SJCRH30 (cell line): ENCODE measurements at regions not wholly inside any gene's neighbourhood (a gene's known extent, or its start where the extent isn't known, plus 50 kb on each side); places are given as distances from the start of the nearest gene placed in this dataset.
"Not testable (repeated sequence)": the region's sequence is repeated elsewhere in the genome, so short reads cannot be mapped to it uniquely, and the experiment has no call there.

Source experiments
- DNase-seq, 2 experiments: peaks; one replicate each; pipeline ENCODE4 v3.0.0-alpha.2; 2015 to 2020
- H3K27ac ChIP-seq: fragments of 250-450 bp; sonication (Bioruptor Pico); 2 replicates; pipeline ENCODE4 v1.5.1; 2020; ENCODE audit warnings: mild to moderate bottlenecking, moderate library complexity
- H3K27me3 ChIP-seq: fragments of 250-450 bp; sonication (Bioruptor Pico); 2 replicates; pipeline ENCODE4 v1.5.1; 2020; ENCODE audit warnings: mild to moderate bottlenecking, moderate library complexity
- H3K36me3 ChIP-seq: fragments of 250-450 bp; sonication (Bioruptor Pico); 2 replicates; pipeline ENCODE4 v1.5.1; 2020; ENCODE audit warnings: mild to moderate bottlenecking, moderate library complexity
- H3K4me1 ChIP-seq: fragments of 250-450 bp; sonication (Bioruptor Pico); 2 replicates; pipeline ENCODE4 v1.5.1; 2020; ENCODE audit warnings: mild to moderate bottlenecking, moderate library complexity
- H3K4me3 ChIP-seq: fragments of 250-450 bp; sonication (Bioruptor Pico); 2 replicates; pipeline ENCODE4 v1.5.1; 2020; ENCODE audit warnings: mild to moderate bottlenecking, moderate library complexity
- H3K9me3 ChIP-seq: fragments of 250-450 bp; sonication (Bioruptor Pico); replicated peaks from 2 replicates; pipeline ENCODE4 v1.5.1; 2020; ENCODE audit warnings: mild to moderate bottlenecking, moderate library complexity

DNA sequence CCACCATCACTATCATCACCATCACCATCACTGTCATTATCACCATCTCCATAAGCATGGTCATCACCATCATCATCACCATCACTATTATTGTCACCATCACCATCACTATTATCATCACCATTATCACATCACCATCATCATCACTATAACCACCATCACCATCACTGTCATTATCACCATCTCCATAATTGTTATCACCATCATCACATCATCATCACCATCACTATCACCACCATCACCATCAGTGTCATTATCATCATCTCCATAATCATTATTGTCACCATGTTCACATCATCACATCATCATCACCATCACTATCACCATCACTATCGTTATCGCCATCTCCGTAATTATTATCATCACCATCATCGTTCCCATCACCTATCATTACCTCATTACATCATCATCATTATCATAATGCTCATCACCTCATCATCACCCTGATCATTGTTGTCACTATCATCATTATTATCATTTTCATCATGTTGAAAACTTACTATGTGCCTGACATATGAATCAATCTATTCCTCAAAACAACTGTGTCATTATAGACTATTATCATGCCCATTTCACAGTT is 280.3 kb upstream of the HS6ST1 start:
- Histone ChIP-seq H3K9me3 (no peaks in the 10 kb centered on the region), H3K27ac (no peak overlapping the region), H3K4me3 (no peak overlapping the region), H3K36me3 (no peaks in the 10 kb centered on the region), H3K4me1 (peaks cover 25% of the 10 kb centered on the region), H3K27me3 (no peaks in the 10 kb centered on the region)
- no peak for DNase-seq

GRCh38 chr2:128599700-128600099 is 281.0 kb upstream of the HS6ST1 start:
- Histone ChIP-seq H3K36me3 (no peaks in the 10 kb centered on the region), H3K4me3 (no peak overlapping the region), H3K4me1 (peaks cover 18% of the 10 kb centered on the region), H3K9me3 (no peaks in the 10 kb centered on the region), H3K27me3 (no peaks in the 10 kb centered on the region), H3K27ac (no peak overlapping the region)
- no peak for DNase-seq

DNA sequence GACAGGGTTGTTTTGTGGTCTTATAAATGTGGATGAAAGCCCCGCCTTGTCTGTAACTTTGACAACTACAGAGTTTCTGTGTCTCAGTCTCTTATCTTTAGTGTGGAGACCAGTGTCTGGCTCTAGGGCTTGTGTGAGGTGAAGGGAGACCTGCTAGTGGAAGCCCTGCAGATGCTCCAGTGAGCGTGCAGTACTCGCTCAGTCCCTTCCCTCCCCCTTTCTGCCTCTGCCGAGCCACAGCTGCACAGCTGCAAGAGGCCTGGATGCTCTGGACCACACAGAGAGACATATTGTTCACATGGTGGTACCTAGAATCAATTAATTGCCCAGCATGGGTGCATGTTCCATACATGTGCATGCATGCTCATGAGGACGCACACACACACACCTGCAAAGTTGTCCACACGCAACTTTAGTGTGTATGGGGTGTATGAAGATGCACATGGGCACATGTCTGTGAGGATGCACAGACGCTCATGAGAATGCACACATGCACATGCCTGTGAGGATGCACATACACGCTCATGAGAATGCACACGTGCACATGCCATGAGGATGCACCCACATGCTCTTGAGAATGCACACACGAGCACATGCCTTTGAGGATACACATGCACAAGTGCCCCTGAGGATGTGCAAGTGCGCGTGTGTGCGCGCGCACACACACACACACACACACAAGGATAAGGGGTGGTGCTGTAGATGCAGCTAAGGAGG is 282.1 kb upstream of the HS6ST1 start:
- H3K4me1 ChIP-seq: peaks cover 7% of the 10 kb centered on the region
- peak; percentile 34 to 42 for DNase-seq
- H3K9me3 ChIP-seq: no peaks in the 10 kb centered on the region
- H3K27ac ChIP-seq: no peak overlapping the region
- H3K4me3 ChIP-seq: no peak overlapping the region
- no peaks in the 10 kb centered on the region for H3K27me3 ChIP-seq
- H3K36me3 ChIP-seq: no peaks in the 10 kb centered on the region

DNA sequence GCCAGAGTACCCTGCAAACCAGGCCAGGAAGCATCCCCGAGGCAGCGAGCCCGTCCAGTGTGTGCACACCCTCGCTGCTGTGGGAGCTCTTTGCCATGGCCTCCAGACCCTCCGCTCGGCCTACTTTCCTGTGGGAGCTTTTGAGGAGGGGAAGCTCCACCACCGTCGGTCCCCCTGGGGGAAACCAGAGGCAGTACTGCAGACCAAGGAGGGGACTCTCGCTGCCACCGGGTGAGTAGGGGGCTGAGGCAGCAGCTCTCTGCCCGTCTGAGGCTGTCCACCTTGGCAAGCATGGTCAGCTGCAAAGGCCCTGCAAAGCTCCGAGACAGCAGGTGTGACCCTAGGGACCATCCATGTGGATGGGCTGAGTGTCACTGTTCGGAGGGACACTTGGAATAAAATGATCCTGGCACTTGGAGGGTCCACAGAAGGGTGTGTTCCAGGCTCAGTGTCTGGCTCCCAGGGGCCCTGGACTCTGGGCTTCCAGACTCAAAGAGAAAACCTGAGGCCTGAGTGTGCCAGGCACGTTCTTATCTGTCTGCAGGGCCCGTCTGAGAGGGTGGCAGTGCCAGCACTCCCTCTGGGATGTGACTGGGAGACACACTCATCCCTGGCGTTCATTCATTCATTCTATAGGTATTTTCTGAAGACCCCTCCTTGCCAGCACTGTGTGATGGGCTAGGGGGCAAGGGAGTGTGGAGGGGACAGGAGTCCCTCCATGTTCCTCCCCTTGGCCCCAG is 282.8 kb upstream of the HS6ST1 start:
- no peaks in the 10 kb centered on the region for H3K9me3 ChIP-seq
- no peak overlapping the region for H3K27ac ChIP-seq
- DNase-seq: no peak
- H3K27me3 ChIP-seq: no peaks in the 10 kb centered on the region
- no peak overlapping the region for H3K4me3 ChIP-seq
- no peaks in the 10 kb centered on the region for H3K4me1 ChIP-seq
- no peaks in the 10 kb centered on the region for H3K36me3 ChIP-seq

DNA sequence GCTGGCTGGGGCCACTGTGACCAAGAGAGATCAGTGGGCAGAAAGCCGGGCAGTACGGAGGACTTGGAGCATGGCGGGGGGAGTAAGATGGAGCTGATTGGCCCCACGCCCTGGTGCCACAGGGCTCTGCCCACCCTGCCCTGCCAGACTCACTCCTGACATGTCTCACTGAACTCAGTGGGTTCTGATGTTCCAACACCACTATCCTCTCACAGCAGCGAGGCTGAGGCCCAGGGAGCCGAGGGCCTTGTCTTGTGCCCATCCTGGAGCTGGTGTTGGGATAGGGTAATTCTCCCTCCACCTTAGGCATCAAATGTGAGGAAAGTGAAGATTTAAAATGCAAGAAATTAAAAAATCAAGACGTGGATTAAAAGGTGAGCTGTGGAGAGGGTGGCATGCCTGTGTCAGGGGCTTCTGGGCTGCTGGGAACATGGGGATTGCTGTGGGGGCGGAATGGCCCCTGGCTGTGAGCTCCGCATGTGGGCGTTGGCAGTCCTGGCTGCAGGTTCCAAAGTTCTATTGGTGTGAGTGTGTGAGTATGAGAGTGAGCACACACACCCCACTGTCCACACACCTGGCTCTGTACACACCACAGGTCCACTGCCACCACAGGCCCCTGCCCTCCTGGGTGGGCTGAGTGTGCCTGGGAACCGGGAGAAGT is 283.5 kb upstream of the HS6ST1 start:
- DNase-seq: peak in 1 of 2 experiments; percentile 0
- Histone ChIP-seq H3K9me3 (no peaks in the 10 kb centered on the region), H3K27ac (no peak overlapping the region), H3K27me3 (no peaks in the 10 kb centered on the region), H3K4me1 (no peaks in the 10 kb centered on the region), H3K36me3 (no peaks in the 10 kb centered on the region), H3K4me3 (no peak overlapping the region)

- Histone ChIP-seq H3K9me3 (no peaks in the 10 kb centered on the region), H3K4me1 (no peaks in the 10 kb centered on the region)
- peak in 1 of 2 experiments; percentile 1 for DNase-seq
These were observed 284.0 kb upstream of the HS6ST1 start for GRCh38 chr2:128602699-128603101.

GRCh38 chr2:128603411-128603924 is 284.8 kb upstream of the HS6ST1 start:
- no peak overlapping the region for H3K27ac ChIP-seq
- no peaks in the 10 kb centered on the region for H3K4me1 ChIP-seq
- H3K9me3 ChIP-seq: no peaks in the 10 kb centered on the region
- no peak overlapping the region for H3K4me3 ChIP-seq
- H3K36me3 ChIP-seq: no peaks in the 10 kb centered on the region
- H3K27me3 ChIP-seq: no peaks in the 10 kb centered on the region
- DNase-seq: peak; percentile 24

More at GRCh38 chr2:128602699-128603101, 284.0 kb upstream of the HS6ST1 start:
- no peaks in the 10 kb centered on the region for H3K27me3 ChIP-seq
- no peak overlapping the region for H3K27ac ChIP-seq
- H3K4me3 ChIP-seq: no peak overlapping the region
- H3K36me3 ChIP-seq: no peaks in the 10 kb centered on the region

DNA sequence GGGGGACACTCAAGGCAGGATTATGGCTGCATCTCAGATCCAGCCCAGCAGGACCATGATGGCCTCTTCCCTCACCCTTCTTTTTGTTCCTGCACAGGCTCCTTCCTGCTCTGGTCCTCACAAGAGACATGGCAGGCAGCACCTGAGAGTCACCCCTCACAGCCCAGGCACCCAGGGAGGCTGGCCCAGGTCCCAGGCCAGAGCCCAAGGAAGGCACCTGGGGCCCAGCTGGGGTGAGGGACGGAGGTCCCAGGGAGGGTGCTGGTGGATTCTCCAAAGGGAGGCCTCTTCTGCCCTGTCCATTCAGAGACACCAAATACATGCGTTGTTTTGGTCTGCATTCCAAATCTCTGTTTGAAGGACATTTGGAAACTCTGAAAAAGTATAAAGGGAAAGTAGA is 285.4 kb upstream of the HS6ST1 start:
- H3K4me3 ChIP-seq: no peak overlapping the region
- DNase-seq: no peak
- no peaks in the 10 kb centered on the region for H3K9me3 ChIP-seq
- no peak overlapping the region for H3K27ac ChIP-seq
- H3K27me3 ChIP-seq: no peaks in the 10 kb centered on the region
- no peaks in the 10 kb centered on the region for H3K36me3 ChIP-seq
- no peaks in the 10 kb centered on the region for H3K4me1 ChIP-seq

GRCh38 chr2:128604581-128604980 is 285.9 kb upstream of the HS6ST1 start:
- not testable (repeated sequence) for H3K9me3 ChIP-seq

DNA sequence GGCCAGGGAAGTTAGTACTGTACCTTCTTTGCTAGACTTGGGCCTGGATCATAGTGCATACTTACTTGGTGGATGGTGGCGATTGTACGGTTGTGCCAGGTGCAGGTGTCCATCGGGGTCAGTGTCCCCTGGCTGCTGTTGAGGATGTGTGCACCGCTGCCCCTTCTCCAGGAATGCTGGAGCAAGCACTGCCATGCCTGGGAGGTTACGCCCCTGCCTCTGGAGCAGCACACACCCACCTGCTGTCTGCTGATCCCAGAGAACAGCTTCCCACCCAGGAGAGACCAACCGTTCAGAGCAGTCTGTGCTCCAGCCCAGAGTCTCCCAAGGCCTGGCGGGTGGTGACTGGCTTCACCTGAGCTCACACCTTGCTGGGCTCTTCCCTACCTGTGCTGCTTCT is 286.8 kb upstream of the HS6ST1 start:
- H3K9me3 ChIP-seq: no peaks in the 10 kb centered on the region
- no peaks in the 10 kb centered on the region for H3K36me3 ChIP-seq
- H3K4me3 ChIP-seq: no peak overlapping the region
- no peak overlapping the region for H3K27ac ChIP-seq
- no peak for DNase-seq
- no peaks in the 10 kb centered on the region for H3K27me3 ChIP-seq
- H3K4me1 ChIP-seq: no peaks in the 10 kb centered on the region

More at GRCh38 chr2:128604581-128604980, 285.9 kb upstream of the HS6ST1 start:
- H3K27ac ChIP-seq, H3K27me3 ChIP-seq, H3K4me3 ChIP-seq, H3K36me3 ChIP-seq, H3K4me1 ChIP-seq, DNase-seq: not testable (repeated sequence)

DNA sequence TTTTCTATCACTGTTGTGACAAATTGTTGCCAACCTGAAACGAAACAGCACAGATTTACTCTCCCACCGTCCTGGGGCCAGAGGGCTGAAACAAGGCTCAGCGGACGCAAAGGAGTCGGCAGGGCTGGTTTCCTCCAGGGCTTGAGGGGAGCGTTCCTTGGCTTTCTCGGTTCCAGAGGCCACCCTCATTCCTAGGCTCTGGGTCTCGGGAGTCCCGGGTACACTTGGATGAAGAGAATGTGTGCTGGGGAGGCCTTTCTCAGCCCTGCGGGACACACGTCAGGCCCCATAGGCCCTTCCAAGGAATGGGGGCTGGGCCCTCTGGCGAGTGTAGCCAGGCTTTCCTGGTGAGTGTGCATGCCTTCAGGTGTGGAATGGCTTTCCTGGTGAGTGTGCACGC is 287.3 kb upstream of the HS6ST1 start:
- Histone ChIP-seq H3K9me3 (no peaks in the 10 kb centered on the region), H3K4me3 (no peak overlapping the region), H3K36me3 (no peaks in the 10 kb centered on the region), H3K27me3 (no peaks in the 10 kb centered on the region), H3K27ac (no peak overlapping the region), H3K4me1 (no peaks in the 10 kb centered on the region)
- no peak for DNase-seq

DNA sequence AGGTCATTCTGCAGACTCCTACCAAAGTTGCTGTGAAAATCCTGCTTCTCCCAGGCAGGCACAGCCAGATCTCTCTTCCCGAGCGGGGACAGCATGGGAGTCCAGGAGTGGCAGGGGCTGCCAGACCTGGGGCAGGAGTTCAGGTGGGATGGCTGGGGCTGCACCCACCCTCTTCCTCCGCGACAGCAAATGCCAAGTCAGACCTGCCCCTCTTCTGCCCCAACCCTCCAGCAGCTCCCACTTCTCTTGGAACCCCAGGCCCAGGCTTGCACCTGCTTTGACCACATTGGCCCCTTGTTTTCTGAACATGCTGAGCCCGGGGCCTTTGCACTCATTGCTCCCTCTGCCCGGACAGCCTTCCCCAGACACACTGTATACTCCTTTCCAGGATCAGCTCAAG is 288.2 kb upstream of the HS6ST1 start:
- H3K27me3 ChIP-seq: no peaks in the 10 kb centered on the region
- H3K4me1 ChIP-seq: no peaks in the 10 kb centered on the region
- H3K36me3 ChIP-seq: no peaks in the 10 kb centered on the region
- DNase-seq: no peak
- no peaks in the 10 kb centered on the region for H3K9me3 ChIP-seq
- no peak overlapping the region for H3K27ac ChIP-seq
- no peak overlapping the region for H3K4me3 ChIP-seq

DNA sequence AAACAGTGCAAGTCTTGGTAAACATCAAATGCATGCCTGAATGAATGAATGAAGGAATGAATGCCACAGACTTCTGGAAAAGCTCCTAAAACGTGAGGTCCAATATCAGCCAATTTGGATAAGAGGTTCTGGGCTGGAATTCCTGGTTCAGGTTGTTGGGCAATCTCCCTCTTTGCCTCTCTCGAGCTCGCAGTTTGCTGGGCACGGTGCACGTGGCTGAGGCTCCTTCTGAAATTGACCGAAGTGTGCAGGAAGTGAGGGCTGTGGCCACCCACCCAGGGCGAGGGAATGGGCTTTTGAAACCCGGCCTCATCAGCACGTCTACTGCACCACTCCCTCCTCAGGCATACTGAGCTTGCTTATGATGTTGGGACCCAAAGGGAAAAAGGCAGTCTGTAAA is 288.8 kb upstream of the HS6ST1 start:
- Histone ChIP-seq H3K27ac (no peak overlapping the region), H3K9me3 (no peaks in the 10 kb centered on the region), H3K4me3 (no peak overlapping the region), H3K4me1 (no peaks in the 10 kb centered on the region), H3K27me3 (no peaks in the 10 kb centered on the region), H3K36me3 (no peaks in the 10 kb centered on the region)
- no peak for DNase-seq

- Histone ChIP-seq H3K27ac (no peak overlapping the region), H3K9me3 (no peaks in the 10 kb centered on the region), H3K36me3 (no peaks in the 10 kb centered on the region), H3K27me3 (no peaks in the 10 kb centered on the region), H3K4me1 (no peaks in the 10 kb centered on the region), H3K4me3 (no peak overlapping the region)
- no peak for DNase-seq
These were observed 289.3 kb upstream of the HS6ST1 start for GRCh38 chr2:128607911-128608506.
